ENCODE measurements at regions not wholly inside any gene's neighbourhood (a gene's known extent, or its start where the extent isn't known, plus 50 kb on each side); places are given as distances from the start of the nearest gene placed in this dataset.
"Not testable (repeated sequence)": the region's sequence is repeated elsewhere in the genome, so short reads cannot be mapped to it uniquely, and the experiment has no call there.

DNA sequence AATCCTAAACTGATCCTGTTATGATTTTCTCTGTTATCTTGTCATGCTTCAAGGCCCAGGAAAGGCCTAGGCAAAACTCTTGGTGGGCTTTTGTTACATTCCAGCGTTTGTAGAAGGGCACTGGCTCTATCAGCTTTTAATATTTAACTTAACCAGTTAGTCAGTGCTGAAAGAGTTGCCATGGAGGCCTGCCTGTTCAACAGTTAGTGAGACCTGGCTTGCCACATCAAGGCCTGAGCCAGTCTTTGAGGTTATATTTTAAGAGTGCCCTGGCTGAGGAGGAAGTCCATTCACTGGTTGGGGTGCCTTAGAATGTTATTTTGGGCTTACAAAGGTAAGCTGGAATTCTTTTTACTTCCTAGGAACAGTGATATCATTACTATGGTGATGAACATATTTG is 144.1 kb upstream of the NRG3 start:
- no peaks in the 10 kb centered on the region for H3K9me3 ChIP-seq (ENCODE audit: severe bottlenecking)
- no peaks in the 10 kb centered on the region for H3K27me3 ChIP-seq (ENCODE audit: insufficient read depth, low read depth, severe bottlenecking)
- H3K4me3 ChIP-seq (ENCODE audit: low read depth, low read length), result no peak overlapping the region
- DNase-seq, result no peak
- no peaks in the 10 kb centered on the region for H3K36me3 ChIP-seq
- TF ChIP-seq, protein P1, sequence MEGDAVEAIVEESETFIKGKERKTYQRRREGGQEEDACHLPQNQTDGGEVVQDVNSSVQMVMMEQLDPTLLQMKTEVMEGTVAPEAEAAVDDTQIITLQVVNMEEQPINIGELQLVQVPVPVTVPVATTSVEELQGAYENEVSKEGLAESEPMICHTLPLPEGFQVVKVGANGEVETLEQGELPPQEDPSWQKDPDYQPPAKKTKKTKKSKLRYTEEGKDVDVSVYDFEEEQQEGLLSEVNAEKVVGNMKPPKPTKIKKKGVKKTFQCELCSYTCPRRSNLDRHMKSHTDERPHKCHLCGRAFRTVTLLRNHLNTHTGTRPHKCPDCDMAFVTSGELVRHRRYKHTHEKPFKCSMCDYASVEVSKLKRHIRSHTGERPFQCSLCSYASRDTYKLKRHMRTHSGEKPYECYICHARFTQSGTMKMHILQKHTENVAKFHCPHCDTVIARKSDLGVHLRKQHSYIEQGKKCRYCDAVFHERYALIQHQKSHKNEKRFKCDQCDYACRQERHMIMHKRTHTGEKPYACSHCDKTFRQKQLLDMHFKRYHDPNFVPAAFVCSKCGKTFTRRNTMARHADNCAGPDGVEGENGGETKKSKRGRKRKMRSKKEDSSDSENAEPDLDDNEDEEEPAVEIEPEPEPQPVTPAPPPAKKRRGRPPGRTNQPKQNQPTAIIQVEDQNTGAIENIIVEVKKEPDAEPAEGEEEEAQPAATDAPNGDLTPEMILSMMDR (IDR thresholded peaks at IDR 0.05; ENCODE audit: low read depth, low read length), result no peak
- H3K27ac ChIP-seq, result no peak overlapping the region

DNA sequence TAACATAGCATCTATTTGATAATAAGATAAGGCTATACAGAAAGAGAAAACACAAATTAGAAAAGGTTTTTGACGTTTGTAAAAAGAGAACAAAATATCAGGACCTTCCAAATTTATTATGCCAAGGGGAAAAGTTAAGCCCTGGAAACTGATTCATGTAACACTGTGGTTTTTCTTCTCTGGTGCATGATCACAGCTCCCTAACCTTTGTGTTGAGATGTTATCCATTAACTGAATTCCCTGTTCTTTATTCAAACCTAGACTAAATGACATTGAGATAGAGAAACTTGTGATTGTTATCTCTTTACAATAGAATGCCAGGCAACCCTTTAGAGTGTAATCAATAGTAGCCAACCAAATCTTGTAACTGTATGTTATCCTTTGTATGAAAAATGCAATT is 141.5 kb upstream of the NRG3 start:
- TF ChIP-seq, protein P1 (IDR thresholded peaks at IDR 0.05; ENCODE audit: low read depth, low read length), result no peak
- Histone ChIP-seq H3K27ac (no peak overlapping the region), H3K36me3 (no peaks in the 10 kb centered on the region), H3K9me3 (ENCODE audit: severe bottlenecking) (no peaks in the 10 kb centered on the region), H3K4me3 (ENCODE audit: low read depth, low read length) (no peak overlapping the region), H3K27me3 (ENCODE audit: insufficient read depth, low read depth, severe bottlenecking) (no peaks in the 10 kb centered on the region)
- no peak for DNase-seq

DNA sequence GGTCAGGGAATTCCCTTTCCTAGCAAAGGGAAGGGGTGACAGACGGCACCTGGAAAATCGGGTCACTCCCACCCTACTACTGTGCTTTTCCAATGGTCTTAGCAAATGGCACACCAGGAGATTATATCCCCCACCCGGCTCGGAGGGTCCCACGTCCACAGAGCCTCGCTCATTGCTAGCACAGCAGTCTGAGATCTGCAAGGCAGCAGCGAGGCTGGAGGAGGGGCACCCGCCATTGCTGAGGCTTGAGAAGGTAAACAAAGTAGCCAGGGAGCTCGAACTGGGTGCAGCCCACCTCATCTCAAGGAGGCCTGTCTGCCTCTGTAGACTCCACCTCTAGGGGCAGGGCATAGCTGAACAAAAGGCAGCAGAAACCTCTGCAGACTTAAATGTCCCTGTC is 139.8 kb upstream of the NRG3 start:
- DNase-seq; H3K27me3 ChIP-seq (ENCODE audit: insufficient read depth, low read depth, severe bottlenecking); H3K27ac ChIP-seq; H3K9me3 ChIP-seq (ENCODE audit: severe bottlenecking); H3K36me3 ChIP-seq; H3K4me3 ChIP-seq (ENCODE audit: low read depth, low read length): not testable (repeated sequence)

DNA sequence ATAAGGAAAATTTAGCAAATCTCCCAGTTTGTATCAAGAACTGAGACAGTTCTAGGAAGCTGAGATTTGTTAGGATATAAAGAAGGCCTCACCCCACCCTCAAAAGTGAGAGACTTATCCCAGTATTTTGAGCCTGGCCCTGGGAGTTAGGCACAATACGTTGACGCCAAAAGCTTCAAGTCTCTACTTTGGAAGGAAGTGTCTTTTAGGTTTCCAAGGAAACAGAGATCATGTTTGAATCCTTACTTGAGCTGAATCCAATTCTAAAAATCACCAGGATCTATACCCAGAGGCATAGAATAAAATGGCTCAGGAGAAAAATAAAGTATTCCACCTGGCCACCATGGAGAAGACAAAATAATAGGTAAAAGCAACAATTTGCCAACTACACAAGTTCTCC is 115.9 kb upstream of the NRG3 start:
- no peak for DNase-seq
- Histone ChIP-seq H3K9me3 (ENCODE audit: severe bottlenecking) (no peaks in the 10 kb centered on the region), H3K27me3 (ENCODE audit: insufficient read depth, low read depth, severe bottlenecking) (no peaks in the 10 kb centered on the region), H3K36me3 (no peaks in the 10 kb centered on the region), H3K4me3 (ENCODE audit: low read depth, low read length) (no peak overlapping the region), H3K27ac (no peak overlapping the region)
- TF ChIP-seq, protein P1 (IDR thresholded peaks at IDR 0.05; ENCODE audit: low read depth, low read length), result no peak

DNA sequence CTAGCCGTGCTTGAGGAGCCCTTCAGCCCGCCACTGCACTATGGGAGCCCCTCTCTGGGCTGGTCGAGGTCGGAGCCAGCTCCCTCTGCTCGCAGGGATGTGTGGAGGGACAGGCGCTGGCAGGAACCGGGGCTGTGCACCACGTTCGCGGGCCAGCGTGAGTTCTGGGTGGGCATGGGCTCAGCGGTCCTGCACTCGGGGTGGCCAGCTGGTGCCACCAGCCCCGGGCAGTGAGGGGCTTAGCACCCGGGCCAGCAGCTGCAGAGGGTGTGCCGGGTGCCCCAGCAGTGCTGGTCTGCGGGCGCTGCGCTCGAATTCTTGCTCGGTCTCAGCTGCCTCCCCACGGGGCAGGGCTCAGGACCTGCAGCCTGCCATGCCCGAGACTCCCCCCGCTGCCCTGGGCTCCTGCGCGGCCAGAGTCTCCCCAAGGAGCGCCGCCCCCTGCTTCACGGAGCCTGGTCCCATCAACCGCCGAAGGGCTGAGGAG is 90.8 kb upstream of the NRG3 start:
- no peak for DNase-seq
- Histone ChIP-seq H3K4me3 (ENCODE audit: low read depth, low read length) (no peak overlapping the region), H3K36me3 (no peaks in the 10 kb centered on the region), H3K27ac (no peak overlapping the region), H3K27me3 (ENCODE audit: insufficient read depth, low read depth, severe bottlenecking) (no peaks in the 10 kb centered on the region), H3K9me3 (ENCODE audit: severe bottlenecking) (peaks cover 3% of the 10 kb centered on the region)
- TF ChIP-seq, protein P1 (IDR thresholded peaks at IDR 0.05; ENCODE audit: low read depth, low read length), result no peak

DNA sequence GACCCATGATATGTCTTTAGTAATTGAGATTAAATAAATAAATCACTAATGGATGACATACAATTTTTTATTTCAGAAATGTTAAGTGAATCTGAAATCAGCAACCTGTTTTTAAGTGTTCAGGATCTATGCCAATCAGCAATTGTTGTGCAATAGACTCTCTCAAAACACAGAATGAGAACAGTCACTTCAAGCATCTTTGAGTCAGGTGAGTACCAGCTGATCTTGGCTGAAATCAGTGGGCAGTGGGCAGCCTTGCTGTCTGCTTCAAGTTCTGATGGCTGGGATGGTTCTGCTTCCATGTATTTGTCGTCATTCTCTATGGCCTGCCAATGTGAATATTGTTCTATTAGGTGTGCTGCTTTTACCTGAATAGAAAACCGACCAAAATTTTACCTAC is 82.3 kb upstream of the NRG3 start:
- Histone ChIP-seq H3K4me3 (ENCODE audit: low read depth, low read length) (no peak overlapping the region), H3K27ac (no peak overlapping the region), H3K36me3 (no peaks in the 10 kb centered on the region), H3K27me3 (ENCODE audit: insufficient read depth, low read depth, severe bottlenecking) (no peaks in the 10 kb centered on the region), H3K9me3 (ENCODE audit: severe bottlenecking) (no peaks in the 10 kb centered on the region)
- no peak for DNase-seq
- TF ChIP-seq, protein P1 (IDR thresholded peaks at IDR 0.05; ENCODE audit: low read depth, low read length), result no peak
